Mammary epithelial cell (primary cell): ENCODE measurements at regions not wholly inside any gene's neighbourhood (a gene's known extent, or its start where the extent isn't known, plus 50 kb on each side); places are given as distances from the start of the nearest gene placed in this dataset.

ENCODE experiments used
- EZH2 ChIP-seq: IDR thresholded peaks from 2 replicates; pipeline ENCODE4 v1.6.1; 2012; ENCODE audit warnings: low read length, inconsistent platforms, borderline replicate concordance
- TF ChIP-seq, protein P1 (sequence below), 2 donors: IDR thresholded peaks in 1 of 2; conservative IDR thresholded peaks in 1 of 2; 2 replicates each; pipeline ENCODE4 v1.5.1; 2011 to 2012; ENCODE audit warnings: inconsistent platforms in 2 of 2, low read length in 2 of 2, mild to moderate bottlenecking in 2 of 2, control low read depth in 1 of 2, low read depth in 1 of 2; ENCODE audit not compliant: insufficient read depth in 1 of 2; ENCODE audit errors: extremely low read depth in 1 of 2

GRCh38 chr12:115470526-115470925, 786.6 kb upstream of the TBX3 start:
- TF ChIP-seq, protein P1, sequence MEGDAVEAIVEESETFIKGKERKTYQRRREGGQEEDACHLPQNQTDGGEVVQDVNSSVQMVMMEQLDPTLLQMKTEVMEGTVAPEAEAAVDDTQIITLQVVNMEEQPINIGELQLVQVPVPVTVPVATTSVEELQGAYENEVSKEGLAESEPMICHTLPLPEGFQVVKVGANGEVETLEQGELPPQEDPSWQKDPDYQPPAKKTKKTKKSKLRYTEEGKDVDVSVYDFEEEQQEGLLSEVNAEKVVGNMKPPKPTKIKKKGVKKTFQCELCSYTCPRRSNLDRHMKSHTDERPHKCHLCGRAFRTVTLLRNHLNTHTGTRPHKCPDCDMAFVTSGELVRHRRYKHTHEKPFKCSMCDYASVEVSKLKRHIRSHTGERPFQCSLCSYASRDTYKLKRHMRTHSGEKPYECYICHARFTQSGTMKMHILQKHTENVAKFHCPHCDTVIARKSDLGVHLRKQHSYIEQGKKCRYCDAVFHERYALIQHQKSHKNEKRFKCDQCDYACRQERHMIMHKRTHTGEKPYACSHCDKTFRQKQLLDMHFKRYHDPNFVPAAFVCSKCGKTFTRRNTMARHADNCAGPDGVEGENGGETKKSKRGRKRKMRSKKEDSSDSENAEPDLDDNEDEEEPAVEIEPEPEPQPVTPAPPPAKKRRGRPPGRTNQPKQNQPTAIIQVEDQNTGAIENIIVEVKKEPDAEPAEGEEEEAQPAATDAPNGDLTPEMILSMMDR (conservative IDR thresholded peaks at IDR 0.05 in 1 of 2, IDR thresholded peaks at IDR 0.05 in 1 of 2; ENCODE audit: extremely low read depth in 1 of 2, insufficient read depth in 1 of 2, low read depth in 1 of 2, low read length in 2 of 2), result no peak
- no peak for TF ChIP-seq EZH2
